Activated CD4-positive, alpha-beta T cell treated with anti-CD3 and anti-CD28 coated beads for 1 hour (primary cell): ENCODE measurements at regions not wholly inside any gene's neighbourhood (a gene's known extent, or its start where the extent isn't known, plus 50 kb on each side); places are given as distances from the start of the nearest gene placed in this dataset.
"Not testable (repeated sequence)": the region's sequence is repeated elsewhere in the genome, so short reads cannot be mapped to it uniquely, and the experiment has no call there.

Source experiments
- DNase-seq: peaks from one replicate; pipeline ENCODE4 v3.0.0-alpha.2; 2020

DNA sequence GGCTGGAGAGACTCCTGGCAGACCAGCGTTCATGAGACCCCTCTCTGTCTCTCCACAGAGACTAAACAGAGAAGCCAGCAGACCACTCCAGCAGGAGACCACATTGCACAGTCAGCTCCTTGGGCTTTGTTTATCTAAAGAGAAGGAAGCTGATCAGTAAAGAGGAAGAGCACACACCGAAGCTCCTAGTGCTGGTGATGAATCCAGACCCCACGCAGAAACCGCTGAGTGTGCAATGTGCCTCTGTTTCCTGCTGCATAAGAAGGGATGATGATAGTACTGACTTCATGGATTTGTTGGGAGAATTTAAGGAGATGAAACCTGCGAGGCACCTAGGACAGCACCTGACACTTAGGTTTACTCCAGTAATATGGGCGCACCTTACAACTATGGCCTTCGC is 544.1 kb upstream of the ID2 start:
- DNase-seq = no peak

DNA sequence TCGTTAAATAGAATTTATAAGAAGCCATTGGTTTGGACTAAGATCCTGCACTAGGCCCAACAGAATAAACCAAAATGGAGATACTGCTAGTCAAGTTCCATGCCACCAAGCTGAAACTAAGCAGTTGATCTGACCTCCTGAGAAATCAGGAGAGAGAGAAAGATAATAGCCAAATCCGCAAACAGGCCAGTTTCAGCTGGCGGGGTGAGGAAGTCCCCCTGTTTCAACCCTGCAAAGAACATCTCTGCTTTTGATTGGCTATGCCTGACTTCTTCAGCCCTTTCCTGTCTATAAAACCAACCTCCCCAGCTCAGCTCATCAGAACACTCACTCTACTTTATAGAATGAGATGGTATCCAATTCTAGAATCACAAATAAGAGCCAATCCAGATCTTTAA is 543.3 kb upstream of the ID2 start:
- no peak for DNase-seq

DNA sequence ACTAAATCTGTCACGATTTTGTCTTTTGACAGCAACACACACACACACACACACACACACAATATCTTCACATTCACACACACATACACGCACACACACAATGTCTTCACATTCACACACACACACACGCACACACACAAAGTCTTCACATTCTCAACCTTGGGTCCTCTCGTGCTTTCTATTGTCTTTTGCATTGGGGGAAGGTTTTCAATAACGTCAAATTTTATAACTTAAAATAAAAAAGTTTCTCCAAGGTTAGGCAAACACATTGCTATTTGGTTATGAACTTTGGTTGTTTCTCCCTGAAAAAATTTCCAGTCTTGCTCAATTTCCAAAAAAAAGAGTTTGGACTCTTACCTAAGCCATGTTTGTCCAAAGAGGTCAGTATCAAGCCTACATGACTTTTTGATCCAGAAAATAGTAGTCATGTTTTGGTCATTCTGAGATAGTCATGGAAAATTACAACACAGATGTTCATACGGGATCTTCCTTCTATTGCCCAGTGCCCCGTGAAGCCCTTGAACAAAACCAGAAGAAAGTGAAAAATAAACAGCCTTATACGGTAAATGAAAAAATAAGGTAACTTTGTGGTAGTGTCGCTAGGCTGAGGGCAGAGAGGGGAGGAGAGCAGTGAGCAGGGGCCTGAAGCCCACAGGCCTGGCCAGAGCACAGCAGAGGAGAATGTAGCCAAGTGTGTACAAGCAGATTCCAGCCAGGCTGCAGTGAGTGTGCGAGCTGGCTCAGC is 542.8 kb upstream of the ID2 start:
- DNase-seq = no peak

DNA sequence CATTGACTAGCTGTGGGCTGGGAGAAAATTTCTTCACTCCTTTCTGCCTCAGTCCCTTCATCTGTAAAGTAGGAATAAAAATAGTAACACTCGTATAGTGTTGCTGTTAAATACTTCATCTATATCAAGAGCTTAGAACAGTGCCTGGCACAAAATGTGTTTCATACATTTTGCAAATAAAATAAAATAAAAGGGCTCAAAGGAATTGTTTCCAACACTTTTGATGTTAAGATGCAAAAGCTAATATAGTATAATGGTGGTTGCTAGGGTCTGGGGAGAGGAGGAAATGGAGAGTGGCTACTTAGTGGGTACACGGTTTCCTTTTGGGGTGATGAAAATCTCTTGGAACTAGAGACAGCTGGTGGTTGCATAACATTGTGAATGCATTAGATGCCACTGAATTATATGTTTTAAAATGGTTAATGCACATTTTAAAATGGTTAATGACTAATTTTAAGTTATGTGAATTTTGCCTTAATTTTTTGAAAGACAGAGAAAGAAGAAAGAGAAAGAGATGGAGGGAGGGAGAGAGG is 542.1 kb upstream of the ID2 start:
- no peak for DNase-seq

DNA sequence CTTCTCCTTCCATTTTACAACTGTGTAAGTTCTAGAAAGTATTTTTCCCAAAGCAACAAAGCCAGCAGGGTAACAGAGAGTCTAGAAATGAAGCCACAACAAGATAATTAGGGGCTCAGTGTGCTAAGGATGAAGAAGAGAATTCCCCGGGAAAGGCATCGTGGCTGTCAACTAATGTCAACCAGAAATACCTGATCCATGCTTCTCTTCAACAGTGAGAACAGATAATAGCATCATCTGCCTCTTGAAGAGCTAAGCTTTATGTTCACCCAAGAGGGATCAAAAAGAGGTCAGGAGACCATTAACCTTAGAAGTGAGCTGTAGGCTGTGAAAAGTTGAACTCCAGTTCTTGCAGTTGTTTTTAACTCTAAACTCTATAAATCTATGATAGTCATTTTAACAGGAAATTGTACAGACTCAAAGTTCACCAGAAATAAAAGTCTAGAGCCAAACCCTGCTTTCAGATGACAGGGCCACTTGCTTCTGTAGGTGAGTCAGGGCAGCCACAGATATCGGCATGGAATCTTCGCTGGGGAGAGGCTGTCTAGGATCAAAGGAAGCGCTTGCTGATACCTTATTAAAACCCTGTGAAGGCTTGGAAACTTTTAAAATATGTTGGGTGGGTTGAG is 540.7 kb upstream of the ID2 start:
- DNase-seq = no peak

DNA sequence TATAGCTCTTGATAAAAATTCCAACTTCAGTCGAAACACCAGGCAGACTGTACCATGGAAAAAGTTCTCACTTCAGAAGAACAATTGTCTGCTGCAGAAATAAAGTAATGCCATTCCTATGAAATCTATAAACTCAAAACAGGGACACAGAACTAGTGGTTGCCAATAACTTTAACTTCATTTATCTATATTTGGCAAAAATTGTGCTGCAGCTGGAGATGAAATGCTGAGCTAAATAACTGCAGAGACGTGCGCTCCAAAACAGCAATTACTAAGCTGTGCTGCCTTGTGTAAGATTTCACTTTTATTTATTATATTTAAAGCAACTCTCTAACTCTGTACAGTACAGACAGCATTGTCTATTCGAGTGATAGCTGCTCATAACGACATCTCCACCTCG is 540.1 kb upstream of the ID2 start:
- DNase-seq = no peak

DNA sequence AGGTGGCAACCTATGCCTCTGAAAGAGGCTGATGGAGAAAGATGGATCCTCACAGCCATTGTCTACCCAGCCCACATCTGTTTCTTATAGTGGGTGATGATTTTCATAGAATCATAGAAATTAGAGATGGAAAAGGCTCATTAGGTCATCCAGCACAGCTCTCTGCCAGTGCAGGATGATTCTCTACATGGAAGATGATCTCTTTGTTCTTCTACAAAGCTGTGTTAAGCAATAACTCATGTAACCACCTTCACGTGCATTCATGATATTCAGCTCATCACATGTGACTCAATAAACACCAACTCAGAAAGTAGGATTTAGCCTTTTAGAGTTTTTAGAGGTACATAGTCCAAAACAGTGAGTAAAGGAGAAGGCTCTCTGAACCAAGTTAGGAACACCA is 539.4 kb upstream of the ID2 start:
- DNase-seq = no peak

DNA sequence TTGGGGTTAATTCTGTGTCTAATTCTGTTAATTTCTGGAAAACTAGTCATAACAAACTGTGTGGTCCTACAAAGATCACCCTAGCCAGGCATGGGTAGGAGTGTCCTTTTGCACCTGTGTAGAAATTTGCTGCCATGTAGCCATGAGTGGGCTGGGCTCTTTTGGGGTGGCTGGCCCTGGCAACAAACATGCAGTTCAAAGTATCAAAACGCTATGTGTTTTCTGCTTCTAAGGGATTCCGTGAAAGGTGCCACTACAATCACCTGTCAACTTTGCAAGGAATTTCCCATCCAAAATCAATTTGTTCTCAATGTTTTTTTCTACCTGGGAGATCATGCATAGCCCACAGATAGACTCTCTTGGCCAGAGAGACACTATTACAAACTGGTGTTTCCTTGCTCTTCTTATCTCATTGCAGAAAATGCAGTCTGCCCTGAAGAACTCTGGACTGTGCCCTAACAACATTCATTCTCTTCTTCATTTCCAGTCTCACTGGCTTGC is 537.7 kb upstream of the ID2 start:
- no peak for DNase-seq

DNA sequence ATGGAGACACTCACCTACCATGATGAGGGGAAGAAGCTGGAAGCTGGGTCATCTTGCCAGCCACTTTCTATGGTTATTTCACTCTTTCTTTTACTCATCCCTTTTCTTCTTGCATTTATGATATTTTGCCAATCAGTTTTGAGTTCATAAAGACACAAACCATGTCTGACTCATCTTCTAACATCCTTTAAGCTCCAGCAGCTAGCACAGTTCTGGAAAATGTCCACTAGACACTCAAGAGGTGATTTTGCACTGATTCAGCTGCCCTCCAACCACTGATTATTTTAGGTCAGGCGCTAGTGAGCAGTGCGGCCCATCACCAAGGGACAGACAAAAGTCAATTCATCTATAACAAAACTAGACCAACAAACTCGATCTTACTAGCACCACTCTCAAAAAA is 537.1 kb upstream of the ID2 start:
- no peak for DNase-seq

DNA sequence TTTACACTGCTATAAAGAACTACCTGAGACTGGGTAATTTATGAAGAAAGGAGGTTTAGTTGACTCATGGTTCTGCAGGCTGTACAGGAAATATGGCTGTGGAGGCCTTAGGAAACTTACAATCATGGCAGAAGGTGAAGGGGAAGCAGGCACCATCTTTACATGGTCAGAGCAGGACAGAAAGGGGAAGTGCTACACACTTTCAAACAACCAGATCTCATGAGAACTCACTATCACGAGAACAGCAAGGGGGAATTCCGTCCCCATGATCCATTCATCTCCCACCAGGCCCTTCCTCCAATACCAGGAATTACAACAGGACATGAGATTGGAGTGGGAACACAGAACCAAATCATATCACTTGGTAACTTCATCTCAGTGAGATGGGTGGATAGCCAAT is 536.5 kb upstream of the ID2 start:
- not testable (repeated sequence) for DNase-seq

DNA sequence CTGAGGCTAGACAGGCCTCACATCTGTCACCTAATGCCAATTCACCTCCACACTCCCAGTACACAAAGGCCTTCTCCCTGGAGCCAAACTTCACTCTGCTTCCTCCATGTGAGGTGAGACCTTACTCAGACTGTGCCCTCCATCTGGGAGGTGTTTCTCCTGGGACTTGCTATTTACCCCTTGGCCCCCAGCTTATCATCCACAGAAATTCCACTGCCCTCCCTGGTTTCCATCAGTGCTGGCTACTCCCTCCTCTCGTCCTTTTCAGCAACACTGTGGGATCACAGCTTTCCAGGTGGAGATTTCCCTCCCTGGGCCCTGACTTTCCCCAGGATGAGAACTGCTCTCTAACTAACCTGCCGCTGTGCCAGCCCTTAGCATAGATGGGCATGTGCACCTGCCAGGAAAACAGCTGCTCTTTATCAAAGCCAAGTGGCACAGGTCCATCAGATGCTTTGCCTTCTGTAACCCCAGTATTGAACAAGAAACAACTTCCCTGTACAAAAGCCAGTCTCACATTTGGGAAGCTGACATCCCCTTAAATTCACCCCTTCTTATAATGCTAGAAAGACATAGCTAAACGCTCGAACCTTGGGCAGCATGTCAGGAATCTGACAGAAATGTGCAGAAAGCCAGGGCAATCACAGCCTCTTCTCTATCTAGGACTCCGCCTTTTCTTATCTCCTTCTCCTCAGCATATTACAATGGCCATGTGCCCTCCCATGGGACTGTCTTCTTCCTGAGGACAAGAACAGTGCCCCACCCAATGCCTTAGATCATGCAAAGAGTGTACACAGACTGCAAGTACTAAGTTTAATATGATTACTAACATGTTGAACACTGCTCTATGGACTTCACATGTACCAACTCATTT is 535.5 kb upstream of the ID2 start:
- no peak for DNase-seq

DNA sequence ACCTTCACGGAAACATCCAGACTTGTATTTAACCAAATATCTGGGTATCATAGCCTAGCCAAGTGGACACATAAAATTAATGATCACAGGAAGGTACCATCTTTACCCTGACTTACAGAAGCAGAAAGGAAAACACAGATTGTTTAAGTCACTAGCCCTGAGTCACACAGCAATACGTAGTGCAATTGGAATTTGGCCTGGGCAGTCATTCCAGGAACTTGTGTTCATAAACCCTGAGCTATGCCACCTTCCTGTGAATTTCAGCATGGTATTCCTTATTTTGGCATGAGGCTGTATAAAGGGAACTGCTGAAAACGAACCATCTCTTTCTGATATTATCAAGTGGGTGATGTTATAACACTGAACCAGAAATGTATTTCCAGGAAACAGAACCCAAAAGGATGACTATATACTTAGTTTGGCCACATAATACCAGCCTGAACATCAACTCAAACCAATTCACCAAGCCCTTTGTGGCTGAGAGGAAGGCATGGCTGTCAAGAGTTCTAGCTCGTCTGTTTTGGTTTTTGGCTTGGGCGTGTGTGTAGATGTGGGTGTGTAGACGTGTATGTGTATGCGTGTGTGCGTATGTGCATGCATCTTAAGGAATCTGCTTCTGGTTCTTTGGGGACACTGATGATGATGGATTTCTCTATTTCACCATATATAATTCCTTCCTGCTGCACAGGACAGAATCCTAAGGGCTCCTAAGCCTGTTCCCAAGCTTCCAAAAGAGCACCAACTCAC is 533.4 kb upstream of the ID2 start:
- no peak for DNase-seq

DNA sequence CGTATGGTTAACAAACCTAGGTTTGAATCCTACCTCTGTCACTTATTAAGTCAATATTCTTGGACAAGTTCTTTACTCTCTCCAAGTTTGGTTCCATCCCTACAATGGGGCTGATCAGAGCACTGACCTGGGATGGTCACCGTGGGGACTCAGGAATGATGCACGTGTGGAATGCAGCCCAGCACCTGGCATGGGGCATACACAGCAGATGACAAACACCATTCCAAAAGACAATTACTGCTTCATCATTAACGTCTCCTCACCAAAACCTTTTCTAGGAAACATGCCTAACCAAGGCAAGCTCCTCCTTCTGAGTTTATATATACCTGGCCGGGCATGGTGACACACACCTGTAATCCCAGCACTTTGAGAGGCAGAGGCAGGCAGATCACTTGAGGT is 532.9 kb upstream of the ID2 start:
- DNase-seq = no peak

DNA sequence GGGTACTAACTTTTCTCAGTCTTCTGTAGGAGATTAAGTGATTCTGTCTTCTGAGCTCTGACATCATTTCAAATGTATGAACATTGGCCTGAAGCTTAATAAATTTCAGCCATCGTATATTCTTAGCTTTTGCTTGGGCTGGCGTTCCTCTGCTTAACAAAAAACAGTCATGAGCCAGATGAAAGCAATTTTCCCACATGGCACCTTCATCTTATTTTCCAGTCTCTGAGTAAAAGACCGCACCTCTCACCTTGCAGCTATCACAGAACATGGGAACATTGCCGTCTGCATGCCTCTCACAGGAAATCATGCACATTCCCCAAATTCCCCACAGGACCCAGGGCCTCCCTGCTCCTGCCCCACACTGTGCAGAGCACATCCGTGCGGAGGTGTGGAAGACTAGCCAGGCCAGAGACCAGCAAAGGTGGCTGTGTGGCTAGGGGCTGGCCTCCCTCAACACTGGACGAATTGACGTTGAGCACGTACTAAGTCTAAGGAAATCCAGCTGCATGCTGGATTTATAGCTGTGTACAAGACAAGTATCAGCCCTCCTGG is 531.8 kb upstream of the ID2 start:
- no peak for DNase-seq

DNA sequence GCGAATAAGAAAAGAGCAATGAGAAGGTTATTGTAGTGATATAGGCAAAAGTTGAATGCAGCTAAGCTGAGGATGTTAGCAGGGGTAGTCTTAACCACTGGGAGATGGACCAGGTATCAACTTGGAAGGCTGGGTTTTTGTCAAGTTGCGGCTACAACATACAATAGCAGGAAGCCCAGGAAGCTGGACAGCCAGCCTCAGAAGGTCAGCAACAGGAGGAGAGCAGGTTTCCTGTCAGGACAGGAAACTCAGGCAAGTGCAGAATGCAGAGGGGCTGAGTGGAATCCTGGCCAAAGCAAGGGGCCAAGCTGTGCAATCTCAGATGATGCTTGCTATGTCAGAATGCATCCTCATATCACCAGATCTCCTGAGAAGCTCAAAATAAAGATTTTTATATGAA is 530.0 kb upstream of the ID2 start:
- no peak for DNase-seq

DNA sequence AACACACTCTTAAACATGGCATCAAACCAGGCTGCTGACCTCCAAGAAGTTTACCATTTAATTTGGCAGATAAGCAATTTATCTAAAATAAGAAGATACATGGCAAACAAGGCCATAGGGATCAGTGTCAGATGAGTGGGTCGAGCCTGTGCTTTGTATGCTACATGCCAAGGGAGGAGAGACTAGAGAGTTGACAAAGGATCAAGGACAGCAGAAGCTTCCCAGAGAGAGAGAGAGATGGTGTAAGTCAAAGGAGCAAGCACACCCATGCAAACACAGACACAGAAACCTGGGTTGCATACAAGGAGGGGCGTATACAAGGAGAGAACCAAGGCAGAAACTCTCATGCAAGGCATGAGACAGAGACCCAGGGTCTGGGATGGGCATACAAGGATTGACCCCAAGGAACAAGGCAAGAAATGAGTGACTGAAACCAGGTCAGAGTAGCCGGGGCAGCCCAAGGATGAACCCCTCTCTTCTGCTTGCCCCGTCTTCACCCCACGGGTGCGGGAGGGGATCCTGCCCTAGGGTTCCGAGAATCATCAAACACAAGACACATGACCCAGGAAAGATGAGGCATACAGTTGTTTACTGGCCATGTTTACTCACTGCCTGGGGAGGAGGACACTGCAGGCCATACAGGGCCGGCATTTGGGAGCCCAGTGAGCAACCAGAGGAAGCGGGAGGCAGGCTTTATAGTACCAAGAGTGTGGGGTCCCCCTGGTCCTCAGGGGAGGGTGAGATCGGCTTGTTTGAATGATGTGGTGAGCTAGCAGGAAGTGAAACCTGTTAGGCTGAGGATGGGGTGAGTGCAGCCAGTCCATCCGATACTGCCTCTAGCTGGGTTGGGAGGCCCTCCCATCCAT is 529.2 kb upstream of the ID2 start:
- DNase-seq = no peak

DNA sequence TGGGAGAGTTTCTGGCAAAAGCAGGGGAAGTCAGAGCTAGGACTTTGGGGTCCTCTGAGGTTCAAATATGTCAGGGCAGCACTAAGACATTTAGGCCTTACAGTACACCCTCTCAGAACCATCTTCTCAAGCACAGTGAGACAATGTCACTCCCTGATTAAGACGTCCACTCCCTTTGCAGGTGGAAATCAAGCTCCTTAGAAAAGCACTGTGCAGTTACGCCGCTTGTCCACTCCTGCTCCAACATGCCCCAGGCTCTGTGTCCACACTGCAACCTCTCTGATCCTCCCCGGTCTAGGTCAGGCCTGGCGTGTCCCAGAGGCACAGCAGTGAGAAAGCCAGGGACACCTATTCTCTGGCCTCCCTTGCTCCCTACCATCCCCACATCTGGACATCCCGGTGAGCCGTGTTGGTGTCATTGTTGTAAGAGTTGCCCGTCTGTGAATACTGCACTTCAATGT is 528.6 kb upstream of the ID2 start:
- no peak for DNase-seq

DNA sequence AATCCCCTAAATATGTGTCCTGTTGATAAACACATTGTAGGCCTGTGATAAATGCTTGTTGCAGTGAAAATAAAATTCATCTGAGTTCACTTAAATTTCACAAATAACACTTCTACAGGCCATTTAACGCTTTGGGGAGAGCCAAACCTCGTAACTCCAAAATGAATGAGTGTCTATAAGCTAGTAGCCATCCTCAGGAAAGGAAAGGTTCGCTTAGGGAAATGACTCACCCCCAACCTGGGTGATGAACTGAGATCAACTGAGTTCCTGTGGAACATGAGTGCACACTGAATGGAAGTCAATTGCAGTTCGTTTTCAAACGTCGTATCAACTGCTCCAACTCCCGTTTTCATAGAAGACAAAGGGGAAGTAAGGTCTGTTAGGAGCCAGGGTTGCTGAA is 527.6 kb upstream of the ID2 start:
- no peak for DNase-seq

DNA sequence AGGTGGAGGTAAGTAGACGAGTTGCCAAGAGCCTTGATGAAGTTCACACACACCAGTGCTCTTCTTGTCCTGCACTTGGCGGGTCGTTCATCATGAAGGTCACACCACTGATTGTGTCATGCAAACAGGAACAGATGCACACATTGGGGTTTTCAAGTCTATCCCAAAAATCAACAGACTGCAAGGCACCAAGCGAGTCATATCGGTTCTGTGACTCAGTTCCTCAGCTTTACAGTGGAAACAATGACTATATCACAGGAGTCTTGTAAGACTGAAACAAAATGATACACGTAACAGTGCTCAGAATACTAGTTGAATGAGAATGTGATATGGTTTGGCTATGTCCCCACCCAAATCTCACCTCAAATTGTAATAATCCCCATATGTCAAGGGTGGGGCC is 526.9 kb upstream of the ID2 start:
- no peak for DNase-seq

DNA sequence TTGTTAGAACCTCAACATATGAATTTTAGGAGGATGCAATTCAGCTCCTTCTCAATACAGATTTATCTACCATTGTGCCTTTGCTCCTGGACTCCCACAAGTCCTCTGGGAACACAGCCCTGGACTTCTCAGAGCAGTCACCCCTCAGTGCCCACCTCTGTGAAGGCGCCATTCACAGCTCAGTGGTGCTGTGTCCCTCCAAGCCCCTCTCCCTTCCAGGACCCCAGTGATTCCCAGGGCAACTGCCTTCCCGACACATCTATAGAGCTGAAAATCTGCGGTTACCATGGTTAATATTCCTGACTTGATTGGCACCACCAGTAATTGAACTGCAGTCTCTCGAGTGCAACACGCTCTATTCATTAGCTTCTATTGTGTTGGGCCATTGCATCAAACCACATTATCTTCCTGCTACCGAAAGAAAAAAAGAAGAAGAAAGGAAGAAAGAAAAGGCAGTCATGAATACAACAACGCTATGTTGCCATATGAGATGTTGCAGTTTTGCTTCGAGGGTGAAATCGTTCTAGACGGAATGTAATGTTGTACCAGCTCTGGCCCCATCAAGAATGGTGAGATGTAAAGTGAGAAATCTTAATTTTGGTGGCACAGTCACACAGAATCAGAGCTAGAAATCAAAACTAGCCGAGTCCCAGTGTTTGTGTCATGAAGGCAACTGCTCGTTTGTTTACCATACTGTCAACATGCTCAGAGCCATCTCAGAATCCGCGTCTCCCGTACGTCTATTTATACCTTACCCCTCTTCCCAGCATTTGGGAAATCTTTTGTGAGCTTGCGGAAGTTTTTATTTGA is 524.0 kb upstream of the ID2 start:
- DNase-seq = no peak

DNA sequence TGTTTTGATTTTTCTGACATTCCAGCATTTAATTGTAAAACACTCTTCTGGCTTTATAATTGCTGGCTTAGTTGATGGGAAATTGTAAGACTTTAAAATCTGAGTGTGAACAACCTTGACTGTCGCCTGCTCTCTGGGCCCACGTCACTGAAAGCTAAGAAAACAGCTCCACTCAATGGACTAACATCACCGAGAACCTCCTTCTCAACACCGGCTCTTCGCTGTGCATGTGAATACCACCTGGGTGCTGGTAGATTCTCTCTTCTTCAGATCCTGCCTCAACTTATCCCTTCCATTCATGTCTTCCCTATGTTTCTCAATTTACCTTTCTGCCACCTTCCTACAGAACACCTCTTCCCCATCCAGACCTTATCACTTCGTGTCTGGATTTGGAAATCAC is 523.1 kb upstream of the ID2 start:
- DNase-seq = no peak
